Muscle layer of duodenum (tissue), 2 donors: ENCODE measurements at regions not wholly inside any gene's neighbourhood (a gene's known extent, or its start where the extent isn't known, plus 50 kb on each side); places are given as distances from the start of the nearest gene placed in this dataset.

Source experiments
- H3K27ac ChIP-seq: one replicate; pipeline ENCODE4 v1.7.0; 2013; ENCODE audit warnings: mild to moderate bottlenecking, low read length
- H3K27me3 ChIP-seq: one replicate; pipeline ENCODE4 v1.7.0; 2013; ENCODE audit warnings: low read depth, mild to moderate bottlenecking, control low read depth, low read length
- H3K36me3 ChIP-seq, 2 donors: one replicate each; pipeline ENCODE4 v1.7.0; 2013; ENCODE audit warnings: low read length in 2 of 2, control low read depth in 1 of 2, mild to moderate bottlenecking in 1 of 2; ENCODE audit not compliant: insufficient read depth in 2 of 2, control insufficient read depth in 1 of 2
- H3K4me1 ChIP-seq, 2 donors: one replicate each; pipeline ENCODE4 v1.7.0; 2013; ENCODE audit warnings: low read length in 2 of 2, mild to moderate bottlenecking in 2 of 2, control low read depth in 1 of 2, moderate library complexity in 1 of 2; ENCODE audit not compliant: insufficient read depth in 2 of 2, control insufficient read depth in 1 of 2
- H3K4me3 ChIP-seq, 2 donors: one replicate each; pipeline ENCODE4 v1.7.0; 2013; ENCODE audit warnings: low read length in 2 of 2, low read depth in 1 of 2, mild to moderate bottlenecking in 1 of 2
- H3K9me3 ChIP-seq, 2 donors: one replicate each; pipeline ENCODE4 v1.7.0; 2013; ENCODE audit warnings: low read length in 2 of 2, control low read depth in 1 of 2, mild to moderate bottlenecking in 1 of 2; ENCODE audit not compliant: control insufficient read depth in 1 of 2
- donor health status: healthy.

- Histone ChIP-seq H3K4me3 (no peak overlapping the region), H3K9me3 (peaks cover 0 to 14% of the 10 kb centered on the region in 2 donors), H3K27me3 (no peaks in the 10 kb centered on the region), H3K27ac (no peak overlapping the region), H3K36me3 (no peaks in the 10 kb centered on the region), H3K4me1 (no peaks in the 10 kb centered on the region)
Measured at GRCh38 chr4:59243038-59243437, 1957.1 kb upstream of the ADGRL3 start.

- Histone ChIP-seq H3K27me3 (no peaks in the 10 kb centered on the region), H3K4me3 (no peak overlapping the region), H3K4me1 (no peaks in the 10 kb centered on the region), H3K27ac (no peak overlapping the region), H3K9me3 (peaks cover 0 to 8% of the 10 kb centered on the region in 2 donors), H3K36me3 (no peaks in the 10 kb centered on the region)
Measured at GRCh38 chr4:59247032-59247431, 1953.1 kb upstream of the ADGRL3 start.

GRCh38 chr4:59248313-59248712, 1951.8 kb upstream of the ADGRL3 start:
- H3K27ac ChIP-seq = no peak overlapping the region
- no peaks in the 10 kb centered on the region for H3K27me3 ChIP-seq
- no peak overlapping the region for H3K4me3 ChIP-seq
- no peaks in the 10 kb centered on the region for H3K4me1 ChIP-seq
- no peaks in the 10 kb centered on the region for H3K36me3 ChIP-seq
- no peaks in the 10 kb centered on the region for H3K9me3 ChIP-seq

GRCh38 chr4:59249110-59249509, 1951.0 kb upstream of the ADGRL3 start:
- H3K36me3 ChIP-seq = no peaks in the 10 kb centered on the region
- H3K27ac ChIP-seq = no peak overlapping the region
- no peaks in the 10 kb centered on the region for H3K9me3 ChIP-seq
- no peaks in the 10 kb centered on the region for H3K27me3 ChIP-seq
- H3K4me3 ChIP-seq = no peak overlapping the region
- no peaks in the 10 kb centered on the region for H3K4me1 ChIP-seq

GRCh38 chr4:59258002-59258401, 1942.1 kb upstream of the ADGRL3 start:
- H3K4me1 ChIP-seq = no peaks in the 10 kb centered on the region
- H3K27me3 ChIP-seq = no peaks in the 10 kb centered on the region
- no peaks in the 10 kb centered on the region for H3K9me3 ChIP-seq
- H3K4me3 ChIP-seq = no peak overlapping the region
- no peak overlapping the region for H3K27ac ChIP-seq
- H3K36me3 ChIP-seq = no peaks in the 10 kb centered on the region

GRCh38 chr4:59307609-59308008, 1892.5 kb upstream of the ADGRL3 start:
- no peak overlapping the region for H3K4me3 ChIP-seq
- H3K36me3 ChIP-seq = no peaks in the 10 kb centered on the region
- H3K27ac ChIP-seq = no peak overlapping the region
- H3K4me1 ChIP-seq = no peaks in the 10 kb centered on the region
- H3K9me3 ChIP-seq = no peaks in the 10 kb centered on the region
- no peaks in the 10 kb centered on the region for H3K27me3 ChIP-seq

GRCh38 chr4:59314637-59315036, 1885.5 kb upstream of the ADGRL3 start:
- Histone ChIP-seq H3K27ac (no peak overlapping the region), H3K4me3 (no peak overlapping the region), H3K27me3 (no peaks in the 10 kb centered on the region), H3K4me1 (no peaks in the 10 kb centered on the region), H3K9me3 (no peaks in the 10 kb centered on the region), H3K36me3 (no peaks in the 10 kb centered on the region)

GRCh38 chr4:59339631-59340030, 1860.5 kb upstream of the ADGRL3 start:
- H3K4me1 ChIP-seq = no peaks in the 10 kb centered on the region
- no peak overlapping the region for H3K4me3 ChIP-seq
- H3K36me3 ChIP-seq = no peaks in the 10 kb centered on the region
- no peak overlapping the region for H3K27ac ChIP-seq
- no peaks in the 10 kb centered on the region for H3K9me3 ChIP-seq
- H3K27me3 ChIP-seq = no peaks in the 10 kb centered on the region

- H3K4me3 ChIP-seq = no peak overlapping the region
- no peak overlapping the region for H3K27ac ChIP-seq
- no peaks in the 10 kb centered on the region for H3K36me3 ChIP-seq
- no peaks in the 10 kb centered on the region for H3K9me3 ChIP-seq
- no peaks in the 10 kb centered on the region for H3K27me3 ChIP-seq
- H3K4me1 ChIP-seq = no peaks in the 10 kb centered on the region
Measured at GRCh38 chr4:59341506-59341905, 1858.6 kb upstream of the ADGRL3 start.

- H3K27ac ChIP-seq = no peak overlapping the region
- H3K4me1 ChIP-seq = no peaks in the 10 kb centered on the region
- no peaks in the 10 kb centered on the region for H3K36me3 ChIP-seq
- H3K9me3 ChIP-seq = no peaks in the 10 kb centered on the region
- no peaks in the 10 kb centered on the region for H3K27me3 ChIP-seq
- no peak overlapping the region for H3K4me3 ChIP-seq
Measured at GRCh38 chr4:59348949-59349348, 1851.2 kb upstream of the ADGRL3 start.

- Histone ChIP-seq H3K27me3 (no peaks in the 10 kb centered on the region), H3K4me1 (no peaks in the 10 kb centered on the region), H3K4me3 (no peak overlapping the region)
Measured at GRCh38 chr4:59369229-59369628, 1830.9 kb upstream of the ADGRL3 start.

GRCh38 chr4:59374416-59374815, 1825.7 kb upstream of the ADGRL3 start:
- no peaks in the 10 kb centered on the region for H3K9me3 ChIP-seq
- H3K4me1 ChIP-seq = no peaks in the 10 kb centered on the region
- H3K4me3 ChIP-seq = no peak overlapping the region
- no peak overlapping the region for H3K27ac ChIP-seq
- H3K27me3 ChIP-seq = no peaks in the 10 kb centered on the region
- H3K36me3 ChIP-seq = no peaks in the 10 kb centered on the region

More at GRCh38 chr4:59369229-59369628, 1830.9 kb upstream of the ADGRL3 start:
- H3K9me3 ChIP-seq = no peaks in the 10 kb centered on the region
- H3K27ac ChIP-seq = no peak overlapping the region
- no peaks in the 10 kb centered on the region for H3K36me3 ChIP-seq
